CD14-positive monocyte (primary cell): ENCODE measurements at regions not wholly inside any gene's neighbourhood (a gene's known extent, or its start where the extent isn't known, plus 50 kb on each side); places are given as distances from the start of the nearest gene placed in this dataset.

Experiments used
- DNase-seq, 3 donors: peaks; one replicate each; pipeline ENCODE4 v3.0.0-alpha.2; 2011 to 2022
- H2AFZ ChIP-seq: 2 replicates; pipeline ENCODE4 v1.6.0; 2012; ENCODE audit warnings: mild to moderate bottlenecking, low read depth, low read length, inconsistent platforms; ENCODE audit not compliant: insufficient read depth, poor library complexity, severe bottlenecking
- H3K27ac ChIP-seq, 2 donors: 1 replicate in 1 of 2; 2 replicates in 1 of 2; pipeline ENCODE4 v1.5.1; 2012 to 2013; ENCODE audit warnings: low read length in 2 of 2, control low read depth in 1 of 2, inconsistent platforms in 1 of 2, low read depth in 1 of 2, mild to moderate bottlenecking in 1 of 2
- H3K27me3 ChIP-seq, 2 donors: one replicate each; pipeline versions ENCODE4 v1.6.0 to v1.6.1; 2011 to 2013; ENCODE audit warnings: low read length in 2 of 2; ENCODE audit not compliant: control insufficient read depth in 2 of 2, insufficient read depth in 2 of 2
- H3K36me3 ChIP-seq, 2 donors: replicated peaks in 1 of 2; 1 replicate in 1 of 2; 2 replicates in 1 of 2; pipeline versions ENCODE4 v1.5.1 to v1.6.1; 2012 to 2013; ENCODE audit warnings: low read length in 2 of 2, control low read depth in 1 of 2, inconsistent platforms in 1 of 2, mild to moderate bottlenecking in 1 of 2; ENCODE audit not compliant: insufficient read depth in 2 of 2, control insufficient read depth in 1 of 2
- H3K4me1 ChIP-seq, 2 donors: 1 replicate in 1 of 2; 2 replicates in 1 of 2; pipeline versions ENCODE4 v1.5.1 to v1.6.1; 2012 to 2013; ENCODE audit warnings: low read length in 2 of 2, control low read depth in 1 of 2, inconsistent platforms in 1 of 2, mild to moderate bottlenecking in 1 of 2, moderate library complexity in 1 of 2; ENCODE audit not compliant: insufficient read depth in 2 of 2, control insufficient read depth in 1 of 2
- H3K4me2 ChIP-seq: replicated peaks from 2 replicates; pipeline ENCODE3; 2012; ENCODE audit warnings: low read length, moderate library complexity, mild to moderate bottlenecking; ENCODE audit not compliant: poor library complexity, severe bottlenecking; ENCODE audit errors: extremely low read depth
- H3K4me3 ChIP-seq, 3 experiments: fragments of 200-600 bp in 1 of 3; sonication (generic) in 1 of 3; replicated peaks in 1 of 3; 1 replicate in 2 of 3; 2 replicates in 1 of 3; pipeline ENCODE4 v1.5.1; 2011 to 2013; ENCODE audit warnings: low read length in 3 of 3, mild to moderate bottlenecking in 3 of 3, control low read depth in 2 of 3, low read depth in 2 of 3, inconsistent platforms in 1 of 3, moderate library complexity in 1 of 3
- H3K79me2 ChIP-seq: 2 replicates; pipeline ENCODE4 v1.6.0; 2012; ENCODE audit warnings: mild to moderate bottlenecking, control low read depth, inconsistent platforms, low read length, moderate library complexity; ENCODE audit not compliant: insufficient read depth
- H3K9ac ChIP-seq: 2 replicates; pipeline ENCODE4 v1.6.0; 2017; ENCODE audit warnings: low read length, mild to moderate bottlenecking; ENCODE audit not compliant: insufficient read depth, poor library complexity, severe bottlenecking
- H3K9me3 ChIP-seq, 2 donors: replicated peaks in 1 of 2; 1 replicate in 1 of 2; 2 replicates in 1 of 2; pipeline versions ENCODE4 v1.5.1 to v1.6.1; 2012 to 2013; ENCODE audit warnings: low read length in 2 of 2, control low read depth in 1 of 2; ENCODE audit not compliant: control insufficient read depth in 1 of 2, insufficient read depth in 1 of 2
- H4K20me1 ChIP-seq: 2 replicates; pipeline ENCODE4 v1.6.0; 2012; ENCODE audit warnings: mild to moderate bottlenecking, low read length, control low read depth, moderate library complexity; ENCODE audit not compliant: insufficient read depth
- H3K27ac Mint-ChIP-seq, 7 donors: one replicate each; pipeline ENCODE4 v1.8.0; 2020; ENCODE audit warnings: mild to moderate bottlenecking in 7 of 7, mixed read lengths in 7 of 7, moderate library complexity in 6 of 7, inconsistent platforms in 2 of 7
- H3K27me3 Mint-ChIP-seq, 3 donors: one replicate each; pipeline ENCODE4 v1.8.0; 2021 to 2022; ENCODE audit warnings: low read depth in 3 of 3, mild to moderate bottlenecking in 3 of 3, mixed read lengths in 3 of 3, moderate library complexity in 3 of 3, inconsistent platforms in 1 of 3
- H3K36me3 Mint-ChIP-seq, 2 donors: one replicate each; pipeline ENCODE4 v1.8.0; 2020; ENCODE audit warnings: mixed read lengths in 2 of 2, inconsistent platforms in 1 of 2, mild to moderate bottlenecking in 1 of 2
- H3K4me1 Mint-ChIP-seq: one replicate; pipeline ENCODE4 v1.8.0; 2020; ENCODE audit warnings: mild to moderate bottlenecking, mixed read lengths
- H3K4me3 Mint-ChIP-seq, 2 donors: one replicate each; pipeline ENCODE4 v1.8.0; 2020; ENCODE audit warnings: mild to moderate bottlenecking in 2 of 2, mixed read lengths in 2 of 2, moderate library complexity in 1 of 2
- H3K9me3 Mint-ChIP-seq, 7 donors: one replicate each; pipeline ENCODE4 v1.8.0; 2020 to 2022; ENCODE audit warnings: mixed read lengths in 7 of 7, mild to moderate bottlenecking in 6 of 7, moderate library complexity in 6 of 7, inconsistent platforms in 2 of 7
- CTCF ChIP-seq: fragments of 200-600 bp; IDR thresholded peaks from one replicate; pipeline ENCODE4 v1.8.0; 2022; ENCODE audit warnings: antibody characterized with exemption, mild to moderate bottlenecking
- WGBS: methylation state at CpG from one replicate; pipeline ENCODE4 v1.1.5; 2013; ENCODE audit warnings: missing lambda C conversion rate; ENCODE audit not compliant: insufficient coverage; 5-methylcytosine and 5-hydroxymethylcytosine counted together
- intact Hi-C, 2 donors: fragments of 100-400 bp; cut with micrococcal nuclease; formaldehyde crosslinking; loops; one replicate each; pipeline versions ENCODE4 v1.15.0 to v1.15.1; 2023

- intact Hi-C loops: no loop called here
Measured at GRCh38 chr3:181912384-181912783, 200.7 kb downstream of the SOX2 start.

GRCh38 chr3:181913254-181913653 is 201.5 kb downstream of the SOX2 start:
- no peaks in the 10 kb centered on the region for H4K20me1 ChIP-seq
- H3K9me3 ChIP-seq: no peaks in the 10 kb centered on the region
- no peaks in the 10 kb centered on the region for H3K4me1 ChIP-seq
- no peak overlapping the region for H3K4me2 ChIP-seq
- no peak overlapping the region for H3K27ac ChIP-seq
- H3K9me3 Mint-ChIP-seq: peaks cover 2 to 14% (median 8%) of the 10 kb centered on the region in 7 donors
- no peaks in the 10 kb centered on the region for H3K79me2 ChIP-seq
- H3K27me3 ChIP-seq: no peaks in the 10 kb centered on the region
- no peak overlapping the region for H2AFZ ChIP-seq
- no peak for TF ChIP-seq CTCF
- no peaks in the 10 kb centered on the region for H3K36me3 Mint-ChIP-seq
- no peak overlapping the region for H3K27ac Mint-ChIP-seq
- H3K9ac ChIP-seq: no peak overlapping the region
- intact Hi-C loops: no loop called here
- no peaks in the 10 kb centered on the region for H3K27me3 Mint-ChIP-seq
- H3K4me1 Mint-ChIP-seq: no peaks in the 10 kb centered on the region
- WGBS: 100% methylated on average over 1 of the region's 2 CpGs
- no peak for DNase-seq
- no peak overlapping the region for H3K4me3 ChIP-seq
- H3K4me3 Mint-ChIP-seq: no peak overlapping the region
- H3K36me3 ChIP-seq: no peaks in the 10 kb centered on the region

More at GRCh38 chr3:181912384-181912783, 200.7 kb downstream of the SOX2 start:
- no peak for DNase-seq
- Mint-ChIP-seq H3K27ac (no peak overlapping the region), H3K9me3 (peaks cover 2 to 14% (median 8%) of the 10 kb centered on the region in 7 donors), H3K4me1 (no peaks in the 10 kb centered on the region), H3K36me3 (no peaks in the 10 kb centered on the region), H3K27me3 (no peaks in the 10 kb centered on the region), H3K4me3 (no peak overlapping the region)
- no peaks in the 10 kb centered on the region for H3K36me3 ChIP-seq
- WGBS: 91% methylated on average over 3 of the region's 4 CpGs
- H3K79me2 ChIP-seq: no peaks in the 10 kb centered on the region
- no peak overlapping the region for H3K27ac ChIP-seq
- H3K27me3 ChIP-seq: no peaks in the 10 kb centered on the region
- TF ChIP-seq CTCF: no peak
- H3K9me3 ChIP-seq: no peaks in the 10 kb centered on the region
- H4K20me1 ChIP-seq: no peaks in the 10 kb centered on the region
- no peaks in the 10 kb centered on the region for H3K4me1 ChIP-seq
- H3K9ac ChIP-seq: no peak overlapping the region
- no peak overlapping the region for H3K4me3 ChIP-seq
- H3K4me2 ChIP-seq: no peak overlapping the region
- H2AFZ ChIP-seq: no peak overlapping the region
